A549 (cell line): ENCODE measurements at regions not wholly inside any gene's neighbourhood (a gene's known extent, or its start where the extent isn't known, plus 50 kb on each side); places are given as distances from the start of the nearest gene placed in this dataset.
A peak's percentile ranks its signal among the peaks of the same experiment; 100 is the strongest.
"Not testable (repeated sequence)": the region's sequence is repeated elsewhere in the genome, so short reads cannot be mapped to it uniquely, and the experiment has no call there.

Experiments
- ATAC-seq, 2 experiments: fragments of 200-7000 bp in 1 of 2; fragments of >200 bp in 1 of 2; cut with Nextera tagmentation in 1 of 2; cut with Tn5 transposase in 1 of 2; 3 replicates each; pipeline versions ENCODE4 v1.8.0 to v1.9.1; 2018 to 2020; ENCODE audit warnings: mild to moderate bottlenecking in 1 of 2, moderate library complexity in 1 of 2
- CTCF ChIA-PET: fragments of 300-600 bp; sonication (Branson Sonifier 250); formaldehyde crosslinking; extraction: SDS; loops from one replicate; lab custom pipeline; 2021; ENCODE audit warnings: antibody characterized with exemption, inconsistent platforms; lab: Yijun Ruan, JAX
- POLR2A ChIA-PET: fragments of 350-600 bp; formaldehyde crosslinking; extraction: SDS; loops from one replicate; lab custom pipeline; 2021; ENCODE audit warnings: antibody characterized with exemption, inconsistent platforms; lab: Yijun Ruan, JAX
- DNase-seq, 2 experiments: peaks; one replicate each; pipeline versions ENCODE4 v3.0.0 to v3.0.0-alpha.2; 2011 to 2016; ENCODE audit warnings: low read depth in 1 of 2, low spot score in 1 of 2
- FAIRE-seq: peaks from 2 replicates; lab custom pipeline; 2011; peaks lifted over from hg19 to GRCh38; lab: Jason Lieb, UNC
- H3K27ac ChIP-seq, 2 experiments: fragments of >200 bp; sonication (Bioruptor Twin); formaldehyde crosslinking; 3 replicates each; pipeline ENCODE4 v1.5.1; 2016 to 2017
- H3K4me1 ChIP-seq: fragments of >200 bp; sonication (Bioruptor Twin); formaldehyde crosslinking; 3 replicates; pipeline ENCODE4 v1.6.1; 2016
- H3K4me2 ChIP-seq: fragments of >200 bp; sonication (Bioruptor Twin); formaldehyde crosslinking; 3 replicates; pipeline ENCODE4 v1.6.1; 2016
- H3K4me3 ChIP-seq: fragments of >200 bp; sonication (Bioruptor Twin); formaldehyde crosslinking; 3 replicates; pipeline ENCODE4 v1.5.1; 2016
- H3K9me3 ChIP-seq: fragments of >200 bp; sonication (Bioruptor Twin); formaldehyde crosslinking; 3 replicates; pipeline ENCODE4 v1.6.1; 2016
- BHLHE40 ChIP-seq: IDR thresholded peaks from 2 replicates; pipeline ENCODE4 v1.6.1; 2012; ENCODE audit warnings: low read depth, low read length, inconsistent platforms
- CBX2 ChIP-seq: fragments of 200-600 bp; sonication (generic); IDR thresholded peaks from 2 replicates; pipeline ENCODE4 v1.6.1; 2016; ENCODE audit warnings: low read depth, mild to moderate bottlenecking, borderline replicate concordance
- CEBPB ChIP-seq, 2 experiments: fragments of >200 bp in 1 of 2; sonication (Bioruptor Twin) in 1 of 2; formaldehyde crosslinking in 1 of 2; IDR thresholded peaks; 2 replicates each; pipeline ENCODE4 v1.6.1; 2012 to 2016
- CHD2 ChIP-seq: fragments of 150-350 bp; IDR thresholded peaks from 2 replicates; pipeline ENCODE4 v1.6.1; 2014; ENCODE audit warnings: low read length; ENCODE audit not compliant: partially characterized antibody
- CHD4 ChIP-seq: fragments of 200-600 bp; sonication (generic); IDR thresholded peaks from 2 replicates; pipeline ENCODE4 v1.6.1; 2016; ENCODE audit warnings: antibody characterized with exemption, mild to moderate bottlenecking, borderline replicate concordance
- FOSL2 ChIP-seq, 2 experiments: fragments of 450-650 bp in 1 of 2; fragments of >200 bp in 1 of 2; sonication (Bioruptor Twin) in 1 of 2; formaldehyde crosslinking; IDR thresholded peaks; 2 replicates each; pipeline versions ENCODE4 v1.5.0 to v1.6.1; 2016 to 2020; ENCODE audit warnings: mild to moderate bottlenecking in 1 of 2, moderate library complexity in 1 of 2
- HOXA7 ChIP-seq: fragments of 250-450 bp; sonication (Bioruptor Pico); IDR thresholded peaks from 2 replicates; pipeline ENCODE4 v1.5.0; 2020; ENCODE audit warnings: mild to moderate bottlenecking, moderate library complexity
- MAFK ChIP-seq: fragments of 450-650 bp; IDR thresholded peaks from 2 replicates; pipeline ENCODE4 v1.6.1; 2014; ENCODE audit not compliant: partially characterized antibody
- PHF8 ChIP-seq: fragments of 200-600 bp; sonication (generic); IDR thresholded peaks from 2 replicates; pipeline ENCODE4 v1.6.1; 2016; ENCODE audit warnings: low read depth, mild to moderate bottlenecking, antibody characterized with exemption, moderate library complexity, borderline replicate concordance
- RAD21 ChIP-seq, 2 experiments: fragments of >200 bp in 1 of 2; sonication (Bioruptor Twin) in 1 of 2; formaldehyde crosslinking in 1 of 2; IDR thresholded peaks in 1 of 2; conservative IDR thresholded peaks in 1 of 2; 2 replicates in 1 of 2; 3 replicates in 1 of 2; pipeline ENCODE4 v1.6.1; 2012 to 2018; ENCODE audit warnings: inconsistent platforms in 1 of 2
- RNF2 ChIP-seq: fragments of 200-600 bp; sonication (generic); IDR thresholded peaks from 2 replicates; pipeline ENCODE4 v1.6.1; 2016; ENCODE audit warnings: low read depth, mild to moderate bottlenecking, antibody characterized with exemption, moderate library complexity, borderline replicate concordance
- SMC3 ChIP-seq: fragments of >200 bp; sonication (Bioruptor Twin); formaldehyde crosslinking; IDR thresholded peaks from 3 replicates; pipeline ENCODE4 v1.6.1; 2018; ENCODE audit warnings: inconsistent platforms
- ZFP36 ChIP-seq: fragments of 450-650 bp; IDR thresholded peaks from 2 replicates; pipeline ENCODE4 v1.6.1; 2014; ENCODE audit warnings: borderline replicate concordance; ENCODE audit not compliant: partially characterized antibody
- WGBS: methylation state at CpG from one replicate; pipeline ENCODE4 v1.1.6; 2017; ENCODE audit errors: missing lambda C conversion rate; 5-methylcytosine and 5-hydroxymethylcytosine counted together
- TF ChIP-seq, protein P1 (sequence below): fragments of >200 bp; sonication (Bioruptor Twin); formaldehyde crosslinking; IDR thresholded peaks from 2 replicates; pipeline ENCODE4 v1.6.1; 2016
- TF ChIP-seq, protein P2 (sequence below): fragments of >200 bp; sonication (Bioruptor Twin); formaldehyde crosslinking; IDR thresholded peaks from 3 replicates; pipeline ENCODE4 v1.5.1; 2016
- TF ChIP-seq, protein P3 (sequence below): fragments of 250-450 bp; sonication (Bioruptor Pico); IDR thresholded peaks from 2 replicates; pipeline ENCODE4 v1.5.0; 2021; ENCODE audit warnings: mild to moderate bottlenecking, moderate library complexity, borderline replicate concordance
- TF ChIP-seq, protein P4 (sequence below): IDR thresholded peaks from 2 replicates; pipeline ENCODE4 v1.6.1; 2012; ENCODE audit warnings: low read depth, borderline replicate concordance
- TF ChIP-seq, protein P5 (sequence below): fragments of 250-450 bp; sonication (Bioruptor Pico); IDR thresholded peaks from 2 replicates; pipeline ENCODE4 v1.5.0; 2020; ENCODE audit warnings: low read depth, mild to moderate bottlenecking, moderate library complexity

DNA sequence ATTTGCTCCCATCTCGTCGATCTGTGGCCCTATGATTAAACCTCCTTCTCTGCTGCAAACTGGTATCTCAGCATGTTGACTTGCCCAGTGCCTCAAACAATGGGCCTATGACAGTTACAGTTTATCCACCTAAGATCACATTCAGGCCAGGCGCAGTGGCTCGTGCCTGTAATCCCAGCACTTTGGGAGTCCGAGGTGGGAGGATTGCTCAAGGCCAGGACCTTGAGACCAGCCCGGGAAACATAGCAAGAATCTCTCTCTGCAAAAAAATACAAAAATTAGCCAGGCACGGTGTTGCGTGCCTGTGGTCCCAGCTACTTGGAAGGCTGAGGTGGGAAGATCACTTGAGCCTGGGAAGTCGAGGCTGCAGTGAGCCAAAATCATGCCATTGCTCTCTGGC is 79.8 kb upstream of the ADGRL1 start:
- H3K9me3 ChIP-seq, POLR2A ChIA-PET, H3K27ac ChIP-seq, DNase-seq, H3K4me3 ChIP-seq, H3K4me1 ChIP-seq, H3K4me2 ChIP-seq, ATAC-seq, CTCF ChIA-PET, FAIRE-seq: not testable (repeated sequence)
- 88% methylated on average over 9 of the region's 9 CpGs for WGBS

DNA sequence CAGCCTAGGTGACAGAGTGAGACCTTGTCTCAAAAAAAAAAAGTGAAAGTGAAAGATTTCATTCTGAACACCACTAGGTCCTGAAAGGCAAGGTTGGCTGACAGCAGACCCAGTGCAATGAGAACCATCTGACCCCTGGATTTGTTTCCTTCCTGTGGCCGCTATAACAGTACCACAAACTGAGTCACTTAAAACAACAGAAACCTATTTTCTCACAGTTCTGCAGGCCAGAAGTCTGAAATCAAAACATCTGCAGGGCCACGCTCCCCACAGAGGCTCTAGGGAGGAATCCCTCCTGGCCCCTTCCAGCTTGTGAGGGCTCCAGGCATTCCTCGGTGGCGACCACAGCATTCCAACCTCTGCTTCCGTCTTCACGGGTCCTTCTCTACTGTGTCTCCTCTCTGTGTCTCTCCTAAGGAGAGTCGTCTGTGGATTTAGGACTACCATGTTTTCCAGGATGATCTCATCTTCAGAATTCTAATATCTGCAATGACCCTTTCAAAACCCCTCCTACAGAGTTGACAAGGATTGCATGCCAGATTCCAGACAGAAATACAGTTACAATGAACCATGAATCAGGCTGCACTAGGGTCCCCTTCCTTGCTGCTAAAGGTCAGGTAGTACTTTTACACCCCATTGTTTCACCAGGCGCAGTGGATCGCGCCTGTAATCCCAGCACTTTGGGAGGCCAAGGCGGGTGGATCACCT is 78.0 kb upstream of the ADGRL1 start:
- H3K4me1 ChIP-seq, FAIRE-seq, DNase-seq, POLR2A ChIA-PET, H3K9me3 ChIP-seq, H3K4me3 ChIP-seq, H3K4me2 ChIP-seq: not testable (repeated sequence)
- peak in 1 of 2 experiments; percentile 56; a peak in 3 of 6 replicates for ATAC-seq
- H3K27ac ChIP-seq, result peak overlapping the region in 1 of 2 experiments; percentile 52; a peak in 1 of 6 replicates
- 59% methylated on average over 11 of the region's 11 CpGs for WGBS
- CTCF ChIA-PET, result interaction anchor here (0.6 kb wide), 1 partner anchor 147 kb away, joined by 3 read pairs; no protein-coding TSS in a partner anchor

DNA sequence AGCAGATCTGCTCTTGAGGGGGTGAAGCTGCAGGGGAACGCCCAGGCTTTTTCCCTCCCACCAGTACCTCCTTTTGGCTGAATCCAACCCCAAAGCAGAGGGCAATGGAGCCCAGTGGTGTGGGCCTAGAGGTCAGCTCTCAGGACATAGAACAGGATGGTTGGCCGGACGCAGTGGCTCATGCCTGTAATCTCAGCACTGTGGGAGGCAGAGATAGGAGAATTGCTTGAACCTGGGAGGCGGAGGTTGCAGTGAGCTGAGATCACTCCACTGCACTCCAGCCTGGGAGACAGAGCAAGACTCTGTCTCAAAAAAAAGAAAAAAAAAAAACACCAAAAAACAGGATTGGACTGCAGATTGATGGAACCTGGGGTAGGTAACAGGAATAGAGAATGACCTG is 73.3 kb upstream of the ADGRL1 start:
- POLR2A ChIA-PET, H3K4me2 ChIP-seq, H3K9me3 ChIP-seq, FAIRE-seq, H3K27ac ChIP-seq, H3K4me1 ChIP-seq, ATAC-seq, DNase-seq, H3K4me3 ChIP-seq: not testable (repeated sequence)
- CTCF ChIA-PET, result interaction anchor here (1.5 kb wide), 1 partner anchor 70 kb away, joined by 4 read pairs; no protein-coding TSS in a partner anchor
- WGBS, result 66% methylated on average over 4 of the region's 4 CpGs

DNA sequence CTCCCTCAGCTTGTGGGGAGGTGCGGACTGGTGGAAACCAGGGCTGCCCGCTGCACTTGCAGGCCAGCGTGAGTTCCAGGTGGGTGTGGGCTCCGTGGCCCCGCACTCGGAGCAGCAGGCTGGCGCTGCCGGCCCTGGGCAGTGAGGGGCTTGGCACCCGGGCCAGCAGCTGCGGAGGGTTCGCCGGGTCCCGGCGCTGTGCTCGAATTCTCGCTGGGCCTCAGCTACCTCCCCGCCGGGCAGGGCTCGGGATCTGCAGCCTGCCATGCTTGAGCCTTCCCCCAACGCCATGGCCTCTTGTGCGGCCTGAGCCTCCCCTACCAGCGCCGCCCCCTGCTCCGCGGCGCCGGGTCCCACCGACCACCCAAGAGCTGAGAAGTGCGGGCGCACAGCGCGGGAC is 71.6 kb upstream of the ADGRL1 start:
- no peak for TF ChIP-seq RNF2
- TF ChIP-seq SMC3, result no peak
- TF ChIP-seq, protein P1, sequence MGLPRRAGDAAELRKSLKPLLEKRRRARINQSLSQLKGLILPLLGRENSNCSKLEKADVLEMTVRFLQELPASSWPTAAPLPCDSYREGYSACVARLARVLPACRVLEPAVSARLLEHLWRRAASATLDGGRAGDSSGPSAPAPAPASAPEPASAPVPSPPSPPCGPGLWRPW, result no peak
- TF ChIP-seq PHF8, result no peak
- no peak for TF ChIP-seq FOSL2 (IDR thresholded peaks at IDR 0.05)
- no peak for TF ChIP-seq FOSL2 (CRISPR knock-in tag; IDR thresholded peaks at IDR 0.05)
- TF ChIP-seq CBX2, result no peak
- TF ChIP-seq BHLHE40, result no peak
- TF ChIP-seq, protein P2, sequence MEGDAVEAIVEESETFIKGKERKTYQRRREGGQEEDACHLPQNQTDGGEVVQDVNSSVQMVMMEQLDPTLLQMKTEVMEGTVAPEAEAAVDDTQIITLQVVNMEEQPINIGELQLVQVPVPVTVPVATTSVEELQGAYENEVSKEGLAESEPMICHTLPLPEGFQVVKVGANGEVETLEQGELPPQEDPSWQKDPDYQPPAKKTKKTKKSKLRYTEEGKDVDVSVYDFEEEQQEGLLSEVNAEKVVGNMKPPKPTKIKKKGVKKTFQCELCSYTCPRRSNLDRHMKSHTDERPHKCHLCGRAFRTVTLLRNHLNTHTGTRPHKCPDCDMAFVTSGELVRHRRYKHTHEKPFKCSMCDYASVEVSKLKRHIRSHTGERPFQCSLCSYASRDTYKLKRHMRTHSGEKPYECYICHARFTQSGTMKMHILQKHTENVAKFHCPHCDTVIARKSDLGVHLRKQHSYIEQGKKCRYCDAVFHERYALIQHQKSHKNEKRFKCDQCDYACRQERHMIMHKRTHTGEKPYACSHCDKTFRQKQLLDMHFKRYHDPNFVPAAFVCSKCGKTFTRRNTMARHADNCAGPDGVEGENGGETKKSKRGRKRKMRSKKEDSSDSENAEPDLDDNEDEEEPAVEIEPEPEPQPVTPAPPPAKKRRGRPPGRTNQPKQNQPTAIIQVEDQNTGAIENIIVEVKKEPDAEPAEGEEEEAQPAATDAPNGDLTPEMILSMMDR, result no peak
- TF ChIP-seq, protein P3, sequence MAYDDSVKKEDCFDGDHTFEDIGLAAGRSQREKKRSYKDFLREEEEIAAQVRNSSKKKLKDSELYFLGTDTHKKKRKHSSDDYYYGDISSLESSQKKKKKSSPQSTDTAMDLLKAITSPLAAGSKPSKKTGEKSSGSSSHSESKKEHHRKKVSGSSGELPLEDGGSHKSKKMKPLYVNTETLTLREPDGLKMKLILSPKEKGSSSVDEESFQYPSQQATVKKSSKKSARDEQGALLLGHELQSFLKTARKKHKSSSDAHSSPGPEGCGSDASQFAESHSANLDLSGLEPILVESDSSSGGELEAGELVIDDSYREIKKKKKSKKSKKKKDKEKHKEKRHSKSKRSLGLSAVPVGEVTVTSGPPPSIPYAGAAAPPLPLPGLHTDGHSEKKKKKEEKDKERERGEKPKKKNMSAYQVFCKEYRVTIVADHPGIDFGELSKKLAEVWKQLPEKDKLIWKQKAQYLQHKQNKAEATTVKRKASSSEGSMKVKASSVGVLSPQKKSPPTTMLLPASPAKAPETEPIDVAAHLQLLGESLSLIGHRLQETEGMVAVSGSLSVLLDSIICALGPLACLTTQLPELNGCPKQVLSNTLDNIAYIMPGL (CRISPR knock-in tag), result no peak
- TF ChIP-seq CHD4, result no peak
- no peak for TF ChIP-seq HOXA7 (CRISPR knock-in tag)
- no peak for TF ChIP-seq ZFP36
- TF ChIP-seq, protein P4, sequence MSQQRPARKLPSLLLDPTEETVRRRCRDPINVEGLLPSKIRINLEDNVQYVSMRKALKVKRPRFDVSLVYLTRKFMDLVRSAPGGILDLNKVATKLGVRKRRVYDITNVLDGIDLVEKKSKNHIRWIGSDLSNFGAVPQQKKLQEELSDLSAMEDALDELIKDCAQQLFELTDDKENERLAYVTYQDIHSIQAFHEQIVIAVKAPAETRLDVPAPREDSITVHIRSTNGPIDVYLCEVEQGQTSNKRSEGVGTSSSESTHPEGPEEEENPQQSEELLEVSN, result no peak
- no peak for TF ChIP-seq RAD21 (conservative IDR thresholded peaks at IDR 0.05 in 1 of 2, IDR thresholded peaks at IDR 0.05 in 1 of 2)
- TF ChIP-seq MAFK, result no peak
- TF ChIP-seq, protein P5, sequence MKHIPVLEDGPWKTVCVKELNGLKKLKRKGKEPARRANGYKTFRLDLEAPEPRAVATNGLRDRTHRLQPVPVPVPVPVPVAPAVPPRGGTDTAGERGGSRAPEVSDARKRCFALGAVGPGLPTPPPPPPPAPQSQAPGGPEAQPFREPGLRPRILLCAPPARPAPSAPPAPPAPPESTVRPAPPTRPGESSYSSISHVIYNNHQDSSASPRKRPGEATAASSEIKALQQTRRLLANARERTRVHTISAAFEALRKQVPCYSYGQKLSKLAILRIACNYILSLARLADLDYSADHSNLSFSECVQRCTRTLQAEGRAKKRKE (CRISPR knock-in tag), result no peak
- no peak for TF ChIP-seq CHD2
- TF ChIP-seq CEBPB (IDR thresholded peaks at IDR 0.05), result no peak
- TF ChIP-seq, all 56 proteins: peak for 0
- H3K9me3 ChIP-seq, result 0 out of 3 replicates have a peak, but pooled peaks cover 4% of the 10 kb centered on the region
- H3K4me3 ChIP-seq, result no peak overlapping the region
- ATAC-seq (no peak), DNase-seq (no peak), FAIRE-seq (no peak)
- CTCF ChIA-PET, result interaction anchor here (0.6 to 2.8 kb wide), 4 partner anchors 11 to 71 kb away, joined by 3 to 11 read pairs (median 4); no protein-coding TSS in a partner anchor
- H3K4me1 ChIP-seq, result no peaks in the 10 kb centered on the region
- 100% methylated on average over 1 of the region's 32 CpGs for whole genome bisulfite sequencing
- no peak overlapping the region for H3K27ac ChIP-seq
- POLR2A ChIA-PET, result no interaction called here
- H3K4me2 ChIP-seq, result no peak overlapping the region

DNA sequence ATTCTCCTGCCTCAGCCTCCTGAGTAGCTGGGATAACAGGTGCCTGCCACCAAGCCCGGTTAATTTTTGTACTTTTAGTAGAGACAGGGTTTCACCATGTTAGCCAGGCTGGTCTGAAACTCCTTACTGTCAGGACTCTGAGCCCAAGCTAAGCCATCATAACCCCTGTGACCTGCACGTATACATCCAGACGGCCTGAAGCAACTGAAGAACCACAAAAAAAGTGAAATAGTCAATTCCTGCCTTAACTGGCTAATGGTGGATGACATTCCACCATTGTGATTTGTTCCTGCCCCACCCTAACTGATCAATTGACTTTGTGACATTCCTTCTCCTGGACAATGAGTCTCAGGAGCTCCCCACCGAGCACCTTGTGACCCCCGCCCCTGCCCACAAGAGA is 69.9 kb upstream of the ADGRL1 start:
- ATAC-seq, result not testable (repeated sequence)
- WGBS, result 33% methylated on average over 5 of the region's 5 CpGs
- CTCF ChIA-PET, result interaction anchor here (2.8 kb wide), 1 partner anchor 13 kb away, joined by 11 read pairs; no protein-coding TSS in a partner anchor

More for the DNA sequence above, 69.9 kb upstream of the ADGRL1 start:
- H3K9me3 ChIP-seq, H3K4me1 ChIP-seq, H3K4me3 ChIP-seq, FAIRE-seq, DNase-seq, H3K27ac ChIP-seq, H3K4me2 ChIP-seq: not testable (repeated sequence)
- POLR2A ChIA-PET, result interaction anchor here (0.6 kb wide), 1 partner anchor 58 kb away, joined by 6 read pairs; no protein-coding TSS in a partner anchor
